CD14-positive monocyte (primary cell): ENCODE measurements at regions not wholly inside any gene's neighbourhood (a gene's known extent, or its start where the extent isn't known, plus 50 kb on each side); places are given as distances from the start of the nearest gene placed in this dataset.

Experiments used
- DNase-seq, 3 donors: peaks; one replicate each; pipeline ENCODE4 v3.0.0-alpha.2; 2011 to 2022
- H2AFZ ChIP-seq: 2 replicates; pipeline ENCODE4 v1.6.0; 2012; ENCODE audit warnings: mild to moderate bottlenecking, low read depth, low read length, inconsistent platforms; ENCODE audit not compliant: insufficient read depth, poor library complexity, severe bottlenecking
- H3K27ac ChIP-seq, 2 donors: 1 replicate in 1 of 2; 2 replicates in 1 of 2; pipeline ENCODE4 v1.5.1; 2012 to 2013; ENCODE audit warnings: low read length in 2 of 2, control low read depth in 1 of 2, inconsistent platforms in 1 of 2, low read depth in 1 of 2, mild to moderate bottlenecking in 1 of 2
- H3K27me3 ChIP-seq, 2 donors: one replicate each; pipeline versions ENCODE4 v1.6.0 to v1.6.1; 2011 to 2013; ENCODE audit warnings: low read length in 2 of 2; ENCODE audit not compliant: control insufficient read depth in 2 of 2, insufficient read depth in 2 of 2
- H3K36me3 ChIP-seq, 2 donors: replicated peaks in 1 of 2; 1 replicate in 1 of 2; 2 replicates in 1 of 2; pipeline versions ENCODE4 v1.5.1 to v1.6.1; 2012 to 2013; ENCODE audit warnings: low read length in 2 of 2, control low read depth in 1 of 2, inconsistent platforms in 1 of 2, mild to moderate bottlenecking in 1 of 2; ENCODE audit not compliant: insufficient read depth in 2 of 2, control insufficient read depth in 1 of 2
- H3K4me1 ChIP-seq, 2 donors: 1 replicate in 1 of 2; 2 replicates in 1 of 2; pipeline versions ENCODE4 v1.5.1 to v1.6.1; 2012 to 2013; ENCODE audit warnings: low read length in 2 of 2, control low read depth in 1 of 2, inconsistent platforms in 1 of 2, mild to moderate bottlenecking in 1 of 2, moderate library complexity in 1 of 2; ENCODE audit not compliant: insufficient read depth in 2 of 2, control insufficient read depth in 1 of 2
- H3K4me2 ChIP-seq: replicated peaks from 2 replicates; pipeline ENCODE3; 2012; ENCODE audit warnings: low read length, moderate library complexity, mild to moderate bottlenecking; ENCODE audit not compliant: poor library complexity, severe bottlenecking; ENCODE audit errors: extremely low read depth
- H3K4me3 ChIP-seq, 3 experiments: fragments of 200-600 bp in 1 of 3; sonication (generic) in 1 of 3; replicated peaks in 1 of 3; 1 replicate in 2 of 3; 2 replicates in 1 of 3; pipeline ENCODE4 v1.5.1; 2011 to 2013; ENCODE audit warnings: low read length in 3 of 3, mild to moderate bottlenecking in 3 of 3, control low read depth in 2 of 3, low read depth in 2 of 3, inconsistent platforms in 1 of 3, moderate library complexity in 1 of 3
- H3K79me2 ChIP-seq: 2 replicates; pipeline ENCODE4 v1.6.0; 2012; ENCODE audit warnings: mild to moderate bottlenecking, control low read depth, inconsistent platforms, low read length, moderate library complexity; ENCODE audit not compliant: insufficient read depth
- H3K9ac ChIP-seq: 2 replicates; pipeline ENCODE4 v1.6.0; 2017; ENCODE audit warnings: low read length, mild to moderate bottlenecking; ENCODE audit not compliant: insufficient read depth, poor library complexity, severe bottlenecking
- H3K9me3 ChIP-seq, 2 donors: replicated peaks in 1 of 2; 1 replicate in 1 of 2; 2 replicates in 1 of 2; pipeline versions ENCODE4 v1.5.1 to v1.6.1; 2012 to 2013; ENCODE audit warnings: low read length in 2 of 2, control low read depth in 1 of 2; ENCODE audit not compliant: control insufficient read depth in 1 of 2, insufficient read depth in 1 of 2
- H4K20me1 ChIP-seq: 2 replicates; pipeline ENCODE4 v1.6.0; 2012; ENCODE audit warnings: mild to moderate bottlenecking, low read length, control low read depth, moderate library complexity; ENCODE audit not compliant: insufficient read depth
- H3K27ac Mint-ChIP-seq, 7 donors: one replicate each; pipeline ENCODE4 v1.8.0; 2020; ENCODE audit warnings: mild to moderate bottlenecking in 7 of 7, mixed read lengths in 7 of 7, moderate library complexity in 6 of 7, inconsistent platforms in 2 of 7
- H3K27me3 Mint-ChIP-seq, 3 donors: one replicate each; pipeline ENCODE4 v1.8.0; 2021 to 2022; ENCODE audit warnings: low read depth in 3 of 3, mild to moderate bottlenecking in 3 of 3, mixed read lengths in 3 of 3, moderate library complexity in 3 of 3, inconsistent platforms in 1 of 3
- H3K36me3 Mint-ChIP-seq, 2 donors: one replicate each; pipeline ENCODE4 v1.8.0; 2020; ENCODE audit warnings: mixed read lengths in 2 of 2, inconsistent platforms in 1 of 2, mild to moderate bottlenecking in 1 of 2
- H3K4me1 Mint-ChIP-seq: one replicate; pipeline ENCODE4 v1.8.0; 2020; ENCODE audit warnings: mild to moderate bottlenecking, mixed read lengths
- H3K4me3 Mint-ChIP-seq, 2 donors: one replicate each; pipeline ENCODE4 v1.8.0; 2020; ENCODE audit warnings: mild to moderate bottlenecking in 2 of 2, mixed read lengths in 2 of 2, moderate library complexity in 1 of 2
- H3K9me3 Mint-ChIP-seq, 7 donors: one replicate each; pipeline ENCODE4 v1.8.0; 2020 to 2022; ENCODE audit warnings: mixed read lengths in 7 of 7, mild to moderate bottlenecking in 6 of 7, moderate library complexity in 6 of 7, inconsistent platforms in 2 of 7
- CTCF ChIP-seq: fragments of 200-600 bp; IDR thresholded peaks from one replicate; pipeline ENCODE4 v1.8.0; 2022; ENCODE audit warnings: antibody characterized with exemption, mild to moderate bottlenecking
- WGBS: methylation state at CpG from one replicate; pipeline ENCODE4 v1.1.5; 2013; ENCODE audit warnings: missing lambda C conversion rate; ENCODE audit not compliant: insufficient coverage; 5-methylcytosine and 5-hydroxymethylcytosine counted together
- intact Hi-C, 2 donors: fragments of 100-400 bp; cut with micrococcal nuclease; formaldehyde crosslinking; loops; one replicate each; pipeline versions ENCODE4 v1.15.0 to v1.15.1; 2023

- Mint-ChIP-seq H3K4me3 (no peak overlapping the region), H3K36me3 (peaks cover 3 to 8% of the 10 kb centered on the region in 2 donors), H3K4me1 (peaks cover 4% of the 10 kb centered on the region), H3K27ac (no peak overlapping the region), H3K27me3 (peaks cover 0 to 2% (median 0%) of the 10 kb centered on the region in 3 donors), H3K9me3 (no peaks in the 10 kb centered on the region)
- Histone ChIP-seq H3K9me3 (no peaks in the 10 kb centered on the region), H3K4me1 (no peaks in the 10 kb centered on the region), H3K27ac (no peak overlapping the region), H2AFZ (no peak overlapping the region), H3K27me3 (no peaks in the 10 kb centered on the region), H3K4me3 (no peak overlapping the region), H3K79me2 (no peaks in the 10 kb centered on the region), H4K20me1 (no peaks in the 10 kb centered on the region), H3K9ac (no peak overlapping the region), H3K36me3 (no peaks in the 10 kb centered on the region), H3K4me2 (no peak overlapping the region)
- DNase-seq, result no peak
- intact Hi-C loops, result no loop called here
- no peak for TF ChIP-seq CTCF
- 100% methylated on average over 1 of the region's 1 CpG for WGBS
Observed at GRCh38 chr1:221867003-221867402, 125.1 kb upstream of the DUSP10 start.

- intact Hi-C loops, result no loop called here
- Histone ChIP-seq H3K4me2 (no peak overlapping the region), H3K36me3 (no peaks in the 10 kb centered on the region), H3K9me3 (no peaks in the 10 kb centered on the region), H4K20me1 (no peaks in the 10 kb centered on the region), H3K27me3 (no peaks in the 10 kb centered on the region), H3K79me2 (no peaks in the 10 kb centered on the region), H3K27ac (no peak overlapping the region), H3K4me3 (no peak overlapping the region), H2AFZ (no peak overlapping the region), H3K4me1 (no peaks in the 10 kb centered on the region), H3K9ac (no peak overlapping the region)
- 96% methylated on average over 4 of the region's 4 CpGs for WGBS
- Mint-ChIP-seq H3K27ac (no peak overlapping the region), H3K9me3 (no peaks in the 10 kb centered on the region), H3K4me3 (no peak overlapping the region), H3K4me1 (peaks cover 5% of the 10 kb centered on the region), H3K36me3 (peaks cover 3 to 8% of the 10 kb centered on the region in 2 donors), H3K27me3 (no peaks in the 10 kb centered on the region)
- no peak for TF ChIP-seq CTCF
- DNase-seq, result no peak
Observed at GRCh38 chr1:221865808-221866207, 123.9 kb upstream of the DUSP10 start.
